HG03342 (cell line): ENCODE measurements at regions not wholly inside any gene's neighbourhood (a gene's known extent, or its start where the extent isn't known, plus 50 kb on each side); places are given as distances from the start of the nearest gene placed in this dataset.

ENCODE experiments used
- ATAC-seq: cut with Tn5 transposase; IDR thresholded peaks from one replicate; pipeline ENCODE4 v1.9.1; 2021; ENCODE audit warnings: mild to moderate bottlenecking, moderate library complexity; ENCODE audit not compliant: unreplicated experiment

DNA sequence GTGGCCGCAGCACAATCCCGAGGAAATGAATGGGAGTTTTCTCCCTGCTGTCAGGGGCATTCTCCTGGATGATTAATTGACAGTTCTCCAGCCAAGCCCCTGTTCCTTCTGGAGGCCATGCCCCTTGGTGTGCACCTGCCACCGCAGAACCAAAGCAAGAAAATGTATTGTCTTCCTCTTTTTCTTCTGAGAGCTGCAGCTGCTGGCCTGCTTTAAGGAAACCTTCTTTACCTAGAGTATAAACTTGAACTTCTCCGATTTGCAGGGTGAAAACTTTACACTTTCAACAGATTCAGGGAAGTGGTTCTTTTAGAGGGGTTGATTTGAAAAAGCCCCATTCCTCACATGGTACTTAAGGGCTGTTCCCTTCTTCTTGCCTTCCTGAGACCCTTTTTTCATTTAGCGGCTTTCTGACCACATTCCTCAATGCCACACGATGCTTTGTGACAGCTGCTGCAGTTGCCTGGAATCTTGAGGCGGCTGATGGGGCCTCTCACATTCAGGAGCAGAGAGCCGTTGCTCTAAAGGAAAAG, 402.8 kb downstream of the TXNL1 start:
- ATAC-seq: peak; percentile 68

DNA sequence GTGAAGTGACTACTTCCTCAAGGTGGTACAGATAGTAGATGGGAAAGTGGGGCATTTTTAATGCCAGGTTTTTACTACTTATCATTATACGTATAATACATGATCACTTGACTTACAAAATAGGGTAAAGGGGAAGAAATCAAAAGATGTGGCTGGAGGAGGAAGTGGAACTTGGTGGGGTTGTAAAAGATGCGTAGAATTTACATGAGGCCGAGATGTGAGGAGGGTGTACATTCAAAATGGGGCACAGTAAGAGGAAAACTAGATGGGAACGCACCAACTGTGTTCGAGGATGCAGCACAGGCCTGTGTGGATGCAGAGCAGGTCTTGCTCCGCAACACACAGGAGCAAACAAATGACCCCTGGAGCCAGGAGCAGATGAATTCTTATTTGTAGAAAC, 403.3 kb downstream of the TXNL1 start:
- ATAC-seq: no peak

DNA sequence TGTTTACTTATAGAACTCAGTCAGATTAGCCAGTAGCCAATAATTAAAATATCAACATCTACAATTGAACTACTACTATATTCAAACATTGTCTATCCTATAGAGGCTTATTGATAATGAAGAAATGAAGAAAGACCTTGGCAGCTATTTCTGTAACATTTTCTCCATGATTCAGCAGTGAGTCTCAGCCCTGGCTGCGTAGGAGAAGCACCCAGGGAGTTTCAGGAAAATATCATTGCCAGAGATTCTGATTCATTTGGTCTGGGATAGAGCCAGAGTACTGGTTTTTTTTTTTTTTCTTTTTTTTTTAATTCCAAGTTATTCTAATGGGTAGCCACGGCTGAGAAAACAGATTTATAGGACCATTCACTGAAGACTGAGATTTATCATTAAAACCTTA, 404.8 kb downstream of the TXNL1 start:
- no peak for ATAC-seq

DNA sequence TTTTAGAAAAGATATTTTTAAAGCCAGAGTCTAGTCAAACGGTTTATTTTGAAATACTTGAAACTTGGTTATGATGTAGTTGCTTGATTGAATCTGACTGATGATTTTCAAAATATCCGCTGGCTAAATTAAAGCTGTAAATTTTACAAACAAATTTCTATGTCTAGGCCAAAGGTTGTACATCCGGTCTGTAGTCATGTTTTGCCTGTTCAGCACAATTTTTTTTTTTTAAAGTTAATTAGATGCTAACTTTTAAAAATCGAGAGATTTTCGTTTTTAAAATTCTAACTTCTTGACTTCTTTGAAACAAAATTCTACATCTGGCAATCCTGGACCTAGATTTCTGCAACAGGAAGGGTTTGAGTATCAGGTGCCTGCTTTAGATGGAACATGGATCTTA, 412.4 kb downstream of the TXNL1 start:
- no peak for ATAC-seq

DNA sequence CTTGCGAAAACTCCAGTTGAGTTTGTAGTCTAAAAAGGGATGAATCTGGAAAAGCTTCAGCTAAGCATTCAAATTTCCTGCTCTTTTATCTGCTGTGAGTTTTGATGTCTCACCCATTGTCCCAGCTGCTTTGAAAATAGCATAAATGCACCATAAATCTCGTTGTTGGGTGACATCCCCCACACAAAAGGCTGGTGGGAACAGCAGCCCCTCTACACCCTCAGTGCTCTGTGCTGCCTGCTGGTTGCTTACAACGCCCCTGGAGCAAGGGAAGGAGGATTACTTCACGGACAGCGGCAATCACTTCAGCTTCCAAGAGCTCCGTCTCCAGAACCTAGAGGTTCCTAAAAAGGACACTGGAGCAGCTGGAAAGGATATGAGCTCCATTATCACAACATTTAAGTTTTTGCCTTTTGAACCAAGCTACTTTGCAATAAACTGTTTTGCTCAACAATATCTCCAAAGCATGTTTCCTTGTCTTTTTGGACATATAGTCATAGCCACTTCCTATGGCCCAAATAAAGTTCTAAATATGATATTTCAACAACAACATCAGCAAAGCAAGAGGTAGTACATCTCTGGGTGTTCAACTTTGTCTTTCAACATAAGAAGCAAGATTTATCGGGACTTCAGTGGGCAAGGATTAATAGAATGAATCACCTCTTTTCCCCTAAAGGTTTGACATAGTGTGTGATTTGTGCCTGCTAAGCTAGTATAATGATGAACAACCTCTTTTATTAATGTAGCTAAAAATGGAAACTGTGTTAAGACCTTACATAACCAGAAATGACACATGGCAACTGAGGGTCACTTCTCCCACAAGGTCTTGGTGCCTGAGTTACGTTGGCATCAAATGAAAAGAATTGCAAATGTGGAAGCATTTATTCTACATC, 413.5 kb downstream of the TXNL1 start:
- no peak for ATAC-seq

DNA sequence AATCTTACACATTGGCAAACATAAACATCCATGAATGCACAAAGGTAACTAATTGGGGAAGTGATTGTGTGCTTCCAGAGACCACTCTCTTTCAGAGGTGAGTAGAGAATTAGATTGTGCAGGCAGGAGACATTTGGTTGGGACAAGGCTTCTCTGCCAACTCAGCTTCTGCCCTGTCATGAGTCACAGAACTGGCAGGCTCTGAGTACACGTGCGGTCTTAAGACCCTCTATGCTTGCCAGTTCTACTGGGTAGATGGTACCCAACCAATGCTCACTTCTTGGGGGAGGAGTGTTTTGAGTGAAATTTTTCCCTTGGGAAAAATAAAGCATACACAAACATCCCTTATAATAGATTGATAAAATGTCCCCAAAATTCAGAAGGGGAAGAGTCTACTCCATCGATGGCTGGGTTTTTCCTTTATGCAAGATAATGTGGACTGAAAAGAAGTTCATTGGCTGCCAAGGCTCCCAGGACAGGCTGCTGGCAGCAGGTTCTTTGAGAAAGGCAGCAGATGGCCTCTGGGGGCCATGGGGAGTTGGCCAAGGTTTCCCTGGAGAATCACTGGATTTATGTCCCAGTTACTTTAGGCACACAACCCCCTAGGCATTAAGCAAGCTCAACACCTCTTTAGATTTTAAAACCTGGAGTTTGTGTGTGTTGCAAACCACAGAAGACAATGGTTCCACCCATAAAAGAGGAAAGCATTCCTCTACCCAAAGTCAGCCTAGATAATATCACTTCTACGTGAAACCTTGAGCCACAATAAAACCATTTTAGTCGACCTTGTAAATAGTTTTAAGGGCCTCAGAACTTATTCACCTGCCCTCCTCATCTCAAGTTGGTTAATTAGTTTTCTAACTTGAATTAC, 417.0 kb downstream of the TXNL1 start:
- ATAC-seq: no peak

DNA sequence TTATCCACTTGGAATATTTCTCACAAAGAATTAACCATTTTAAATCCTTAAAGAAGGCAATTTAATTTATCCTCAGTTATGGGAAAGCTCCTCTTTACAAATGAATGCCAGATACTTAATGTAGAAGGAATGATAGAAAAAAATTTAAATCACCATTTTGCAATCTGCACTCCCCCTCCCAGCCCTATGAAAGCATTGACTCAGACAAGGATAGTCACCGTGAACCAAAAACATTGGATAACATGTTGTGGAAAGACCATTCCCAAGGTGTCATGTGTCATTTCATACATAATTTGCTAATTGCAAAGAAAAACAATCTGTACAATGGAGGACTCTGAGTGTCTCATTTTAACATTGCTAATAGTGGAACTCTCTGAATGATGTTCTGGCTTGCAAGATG, 421.0 kb downstream of the TXNL1 start:
- ATAC-seq: no peak

DNA sequence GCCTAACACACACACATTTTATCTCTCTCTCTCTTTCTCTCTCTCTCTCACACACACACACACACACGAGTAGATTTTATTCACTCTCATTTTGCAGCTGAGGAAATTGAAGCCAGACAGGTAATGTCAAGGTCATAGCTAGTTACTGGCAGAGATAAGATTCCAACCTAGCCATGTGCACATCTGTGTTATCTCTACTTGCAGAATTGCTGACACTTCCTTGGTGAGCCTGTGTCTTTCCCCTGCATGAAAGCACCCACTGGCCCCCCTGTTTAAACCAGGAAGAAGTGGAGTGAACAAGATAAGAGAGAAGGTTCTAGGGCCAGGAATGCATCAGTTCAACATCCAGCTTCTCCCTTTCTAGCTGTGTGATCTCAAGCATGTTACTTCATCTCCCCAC, 423.7 kb downstream of the TXNL1 start:
- no peak for ATAC-seq

DNA sequence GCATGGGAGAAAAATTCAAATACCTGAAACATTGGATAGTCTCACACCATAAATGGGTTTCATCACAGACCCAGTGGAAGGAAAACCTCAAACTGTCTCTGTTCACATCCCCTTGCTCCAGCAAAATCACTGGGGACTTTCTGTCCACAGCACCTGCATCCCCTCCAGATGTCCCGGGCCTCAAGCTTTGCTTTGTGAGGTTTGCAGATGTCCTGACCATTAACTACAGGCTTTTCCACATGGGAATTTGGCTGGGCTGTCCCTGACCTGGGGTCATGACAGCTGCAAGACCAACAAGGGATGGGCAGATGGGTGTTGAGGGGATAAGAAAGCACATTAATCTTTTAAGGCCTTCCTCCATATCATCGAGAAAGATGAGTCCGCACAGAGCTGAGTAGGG, 427.9 kb downstream of the TXNL1 start:
- no peak for ATAC-seq

DNA sequence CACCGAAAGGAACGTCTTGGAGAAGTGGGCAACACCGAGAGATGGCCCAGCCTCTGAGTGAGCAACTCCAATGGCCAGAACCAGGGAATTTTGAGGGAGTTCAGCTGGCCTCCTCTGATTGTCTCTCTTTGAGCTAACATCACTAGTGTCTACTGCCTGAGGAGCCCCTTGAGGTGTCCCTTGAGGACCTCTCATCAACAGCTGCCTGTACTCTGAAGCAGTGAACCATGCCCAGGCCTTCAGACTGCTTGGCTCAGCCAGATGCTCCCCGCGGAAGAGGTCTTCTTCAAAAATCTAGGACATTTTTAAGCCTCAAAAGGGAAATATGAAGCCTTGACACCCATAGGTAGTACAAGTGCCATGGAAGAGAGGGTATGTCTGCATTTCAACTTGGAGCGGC, 430.4 kb downstream of the TXNL1 start:
- ATAC-seq: no peak

DNA sequence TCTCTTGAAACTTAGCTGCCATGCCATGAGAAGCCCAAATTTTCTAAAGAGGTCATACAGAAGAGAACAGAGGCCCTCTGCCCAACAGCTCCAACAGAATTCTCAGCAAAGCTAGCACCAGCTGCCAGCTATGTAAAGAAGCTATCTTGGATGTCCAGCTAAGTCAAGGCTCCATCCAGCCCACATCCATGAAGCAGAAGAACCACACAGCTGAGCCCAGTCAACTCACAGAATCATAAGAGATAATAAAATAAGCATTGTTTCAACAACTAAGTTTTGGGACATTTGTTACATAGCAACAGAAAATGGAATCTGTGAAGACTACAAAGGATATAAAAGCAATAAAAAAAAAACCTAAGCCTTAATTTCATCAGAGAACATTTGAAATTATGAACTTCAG, 434.3 kb downstream of the TXNL1 start:
- ATAC-seq: no peak

DNA sequence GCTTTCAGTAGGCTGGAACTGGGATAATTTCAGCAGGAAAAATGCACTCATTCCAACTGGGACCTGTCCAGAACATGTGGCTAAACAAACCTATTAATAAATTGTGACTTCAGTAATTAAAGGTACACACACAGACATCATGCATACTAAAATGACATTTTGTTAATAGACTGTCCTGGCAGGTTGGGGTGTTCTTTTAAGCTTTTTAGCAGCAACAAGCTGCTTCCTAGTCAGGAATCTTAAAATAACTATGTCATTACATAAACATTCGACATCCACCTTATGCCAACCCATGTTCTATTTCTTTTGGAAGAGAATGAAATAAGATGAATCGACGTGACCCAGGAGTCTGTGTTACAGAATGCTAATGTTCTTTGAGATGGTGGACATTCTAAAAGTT, 435.7 kb downstream of the TXNL1 start:
- no peak for ATAC-seq

DNA sequence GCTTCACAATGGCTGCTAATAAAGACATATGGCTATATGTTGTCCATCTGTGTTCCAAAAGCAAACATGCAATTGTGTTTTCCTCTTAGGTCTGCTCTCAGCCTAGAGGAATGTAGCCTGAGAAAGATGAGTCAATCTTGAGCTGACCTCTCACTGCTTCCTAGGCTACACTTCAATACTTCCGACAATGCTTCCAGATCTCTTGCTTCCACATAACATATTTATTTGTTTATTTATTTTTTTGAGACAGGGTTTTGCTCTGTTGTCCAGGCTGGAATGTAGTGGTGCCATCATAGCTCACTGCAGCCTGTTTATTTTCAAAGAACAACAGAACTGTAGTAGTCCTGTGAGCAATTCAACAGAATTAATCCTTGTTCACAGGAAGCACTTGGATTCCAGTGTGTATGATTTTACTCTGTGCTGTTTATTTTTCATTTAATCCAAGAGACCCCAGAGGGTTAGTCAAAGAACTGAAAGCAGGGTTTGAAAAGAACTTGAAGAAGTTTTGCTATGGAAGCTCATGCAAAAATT, 437.9 kb downstream of the TXNL1 start:
- ATAC-seq: no peak

DNA sequence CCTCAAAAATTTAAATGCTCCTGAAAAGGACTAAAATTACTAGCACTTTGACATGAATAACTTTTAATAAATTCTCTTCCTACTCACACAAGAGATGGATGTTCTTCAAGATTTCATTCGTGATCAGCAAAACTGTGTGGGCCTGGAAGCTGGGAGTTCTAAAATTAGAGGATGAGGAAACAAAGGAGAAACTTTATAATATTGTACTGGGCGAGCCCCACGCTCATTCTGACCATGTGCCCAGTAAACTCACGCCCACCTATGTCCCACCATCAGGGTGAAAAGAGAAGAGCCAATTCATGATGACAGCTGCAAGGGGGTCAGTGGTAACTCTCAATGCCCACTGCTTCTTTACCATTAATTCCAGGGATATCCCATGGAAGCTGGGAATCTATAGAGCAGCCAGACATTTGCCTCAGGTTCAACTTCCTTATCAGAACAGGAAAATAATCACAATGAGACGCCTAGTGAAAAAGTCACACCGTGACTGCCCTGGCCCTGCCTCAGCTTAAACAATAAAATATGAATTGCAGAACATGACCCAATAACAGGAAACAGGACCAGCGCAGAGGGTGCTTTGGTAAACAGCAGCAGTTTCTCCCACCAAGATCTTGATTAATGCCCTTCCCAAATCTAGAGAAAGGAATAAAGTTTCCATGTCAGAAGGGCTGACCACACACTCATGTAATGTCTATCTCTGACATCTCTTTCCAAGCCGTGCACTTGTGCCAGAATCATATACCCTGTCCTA, 438.6 kb downstream of the TXNL1 start:
- ATAC-seq: no peak

DNA sequence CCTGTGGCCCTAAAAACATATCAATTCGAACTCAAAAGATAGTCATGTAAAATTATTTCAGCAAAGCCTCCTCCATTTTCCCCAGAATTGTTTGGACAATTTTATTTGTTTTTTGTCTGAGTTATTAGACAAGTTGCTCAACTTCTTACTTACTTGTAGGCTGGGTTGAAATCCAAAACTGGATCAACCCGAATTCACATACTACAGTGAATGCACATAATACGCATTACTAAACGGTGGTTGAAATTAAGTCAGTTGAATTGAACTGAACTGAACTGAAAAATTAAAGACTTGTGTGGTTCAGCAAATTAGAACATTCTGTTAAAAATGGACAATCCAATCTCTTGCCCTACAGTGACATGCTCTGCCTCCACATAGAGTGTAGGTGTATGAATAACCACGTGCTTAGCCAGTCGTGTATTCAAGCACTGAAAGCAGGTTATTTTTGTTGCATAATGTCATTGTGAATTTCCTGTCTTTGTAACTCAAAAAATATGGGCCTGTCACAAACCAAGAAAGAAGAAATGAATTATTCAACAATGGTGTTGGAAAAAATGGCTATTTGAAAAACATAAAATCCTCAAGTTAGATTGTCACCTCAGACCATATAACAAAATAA, 441.0 kb downstream of the TXNL1 start:
- no peak for ATAC-seq

DNA sequence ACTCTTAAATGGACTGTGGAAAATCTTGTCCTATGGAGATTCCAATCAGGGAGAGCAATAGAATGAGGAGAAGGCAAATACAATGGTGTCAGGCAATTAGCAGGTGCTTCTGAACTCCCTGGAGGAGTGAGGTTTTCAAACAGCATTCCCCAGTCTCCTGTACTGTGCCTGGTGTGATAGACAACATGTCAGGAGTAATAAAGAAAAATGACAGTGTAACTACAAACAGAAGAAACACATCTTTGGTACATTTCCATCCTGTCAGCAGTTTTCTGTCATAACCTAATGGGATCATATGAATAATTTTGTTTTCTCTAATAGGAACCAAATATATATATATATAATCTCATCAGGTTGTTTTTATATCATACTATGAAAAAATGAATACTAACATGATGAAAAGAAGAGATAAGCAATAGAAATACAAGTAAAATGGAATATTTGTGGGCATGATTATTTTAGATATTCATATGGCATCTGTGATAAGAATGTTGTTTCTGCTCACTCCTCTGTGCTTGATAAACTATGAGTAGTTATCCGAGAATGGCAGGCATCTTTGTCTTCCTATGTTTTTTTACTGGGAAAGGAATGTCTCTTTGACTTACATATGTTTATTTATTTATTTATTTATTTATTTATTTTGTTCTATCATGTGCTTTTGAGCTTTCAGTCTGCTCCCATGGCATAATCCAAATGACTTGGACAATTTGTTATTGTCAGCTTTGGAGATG, 441.7 kb downstream of the TXNL1 start:
- no peak for ATAC-seq

DNA sequence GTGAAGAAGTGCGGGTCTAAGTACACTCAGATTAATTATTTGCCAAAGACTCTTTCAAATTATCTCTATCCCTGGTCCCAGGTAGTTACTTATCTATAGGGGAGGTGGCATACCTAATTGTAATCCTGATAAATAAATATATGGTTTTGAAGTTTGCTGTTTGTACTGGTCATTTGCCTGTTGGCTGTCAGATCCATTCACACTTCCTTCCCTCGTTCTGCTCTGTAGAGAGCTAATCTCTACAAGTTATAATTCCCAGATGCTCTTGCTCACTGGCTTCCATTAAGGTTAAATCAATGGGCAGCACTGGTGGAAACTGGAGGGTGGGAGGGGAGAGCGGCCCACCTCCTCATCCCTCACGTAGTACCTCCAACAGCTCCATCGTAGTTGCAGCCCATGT, 447.1 kb downstream of the TXNL1 start:
- ATAC-seq: no peak

DNA sequence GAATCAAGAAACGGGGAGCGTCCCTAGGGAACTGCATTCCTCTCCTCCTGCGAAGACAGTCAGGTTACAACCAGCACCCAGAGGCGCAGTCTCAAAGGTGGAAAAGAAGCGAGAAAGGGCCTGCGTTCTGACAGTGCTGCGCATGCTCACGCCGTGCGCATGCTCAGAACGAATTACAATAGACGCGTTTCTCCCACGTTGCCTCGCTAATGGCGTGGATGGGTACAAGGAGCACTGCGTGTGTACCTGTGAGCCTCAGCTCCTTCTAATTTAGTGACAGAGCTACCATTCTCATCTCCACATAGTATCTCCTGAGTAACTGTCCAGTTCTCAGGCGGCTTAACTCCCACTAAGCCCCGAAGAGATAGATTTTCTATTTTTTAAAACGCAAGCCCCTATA, 448.8 kb downstream of the TXNL1 start:
- no peak for ATAC-seq

DNA sequence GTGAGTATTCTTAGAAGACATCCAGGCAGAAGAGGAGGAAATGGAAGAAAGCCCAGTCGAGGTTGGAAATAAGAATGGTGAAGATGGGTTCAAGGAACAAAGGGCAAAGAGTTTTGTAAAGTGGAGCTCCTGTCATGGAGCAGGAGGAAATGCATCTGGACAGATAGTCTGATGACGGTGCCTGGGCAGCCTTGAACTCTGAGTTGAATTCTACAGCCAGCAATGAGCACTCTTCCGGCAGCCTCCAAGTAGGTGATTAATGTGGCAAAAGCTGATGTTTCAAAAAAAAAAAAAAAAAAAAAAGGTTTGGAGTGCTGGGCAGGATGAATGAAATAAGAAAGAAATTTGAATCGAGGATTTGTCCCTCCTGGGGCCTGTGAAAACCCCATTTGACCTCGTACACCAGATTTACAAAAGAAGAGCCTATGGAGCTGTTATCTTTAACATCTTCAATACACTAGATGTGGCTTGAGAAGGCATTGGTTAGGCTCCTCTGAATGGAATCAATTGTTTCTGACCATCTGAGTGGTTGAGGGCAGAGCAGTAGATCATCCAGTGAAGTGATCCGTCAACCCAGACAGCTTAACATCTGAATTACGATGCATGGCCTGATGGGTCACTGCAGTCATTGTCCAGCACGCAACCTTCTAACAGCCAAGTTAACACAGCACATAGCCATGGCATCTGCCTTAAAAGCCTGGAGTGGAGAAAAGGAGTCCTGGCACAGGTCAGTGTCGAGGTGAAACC, 449.7 kb downstream of the TXNL1 start:
- no peak for ATAC-seq
